ENCODE measurements at regions not wholly inside any gene's neighbourhood (a gene's known extent, or its start where the extent isn't known, plus 50 kb on each side); places are given as distances from the start of the nearest gene placed in this dataset.
"Not testable (repeated sequence)": the region's sequence is repeated elsewhere in the genome, so short reads cannot be mapped to it uniquely, and the experiment has no call there.

DNA sequence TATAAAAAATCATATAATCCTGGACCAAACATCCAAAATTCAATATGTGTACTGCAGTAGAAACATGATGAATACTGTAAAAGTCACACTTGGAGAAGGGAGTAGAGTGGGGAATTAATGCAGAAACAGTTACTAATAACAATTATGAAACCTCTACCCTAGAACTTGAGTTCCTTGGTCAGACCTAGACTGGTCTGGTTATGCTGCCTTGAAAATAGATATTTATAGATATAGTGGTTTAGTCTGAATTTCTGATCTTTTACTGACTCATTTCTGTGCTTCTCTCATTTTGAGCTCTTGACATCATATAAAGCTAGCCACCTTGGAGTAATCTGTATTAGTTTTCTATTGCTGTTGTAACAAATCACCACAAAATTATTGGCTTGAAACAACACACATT is 808.7 kb upstream of the CDH10 start:
- no peak for DNase-seq (ENCODE audit: low spot score)

GRCh38 chr5:25451294-25451693 is 806.5 kb upstream of the CDH10 start:
- DNase-seq (ENCODE audit: low spot score): no peak

DNA sequence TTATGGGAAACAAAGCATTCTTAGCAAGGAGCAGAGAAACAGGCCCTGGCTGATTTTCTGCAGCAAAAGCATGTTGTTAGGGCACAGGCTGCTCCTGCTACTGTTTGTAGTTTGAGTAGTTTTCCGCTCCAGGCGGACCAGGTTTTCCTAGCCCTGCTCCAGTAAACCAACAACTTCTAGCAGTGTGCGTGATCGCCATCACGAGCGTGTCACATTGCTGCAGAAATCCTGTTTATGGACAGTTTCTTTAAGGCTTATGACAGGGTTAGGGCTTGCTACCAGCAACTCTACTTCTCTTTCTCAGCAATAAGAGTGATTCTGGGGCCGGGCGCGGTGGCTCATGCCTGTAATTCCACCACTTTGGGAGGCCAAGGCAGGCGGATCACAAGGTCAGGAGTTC is 803.9 kb upstream of the CDH10 start:
- DNase-seq (ENCODE audit: low spot score): no peak

DNA sequence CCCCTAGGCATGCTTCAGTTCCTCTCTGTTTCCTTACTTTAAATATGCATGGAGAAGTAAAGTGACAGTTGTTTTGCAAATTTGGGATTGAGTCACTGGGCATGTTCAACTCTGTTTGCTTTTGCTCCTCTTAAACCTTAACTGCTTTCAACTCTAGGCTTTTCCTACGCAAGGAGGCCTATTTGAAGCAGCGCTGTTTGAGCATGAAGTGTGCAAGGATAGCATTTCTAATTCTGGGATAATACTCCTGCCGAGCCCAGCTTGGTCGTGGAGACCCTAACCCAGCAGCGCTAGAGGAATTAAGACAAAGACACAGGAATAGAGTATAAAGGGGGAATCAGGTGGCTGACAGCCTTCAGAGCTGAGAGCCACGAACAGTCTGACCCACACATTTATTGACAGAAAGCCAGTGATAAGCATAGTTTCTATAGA is 803.4 kb upstream of the CDH10 start:
- DNase-seq (ENCODE audit: low spot score): no peak

DNA sequence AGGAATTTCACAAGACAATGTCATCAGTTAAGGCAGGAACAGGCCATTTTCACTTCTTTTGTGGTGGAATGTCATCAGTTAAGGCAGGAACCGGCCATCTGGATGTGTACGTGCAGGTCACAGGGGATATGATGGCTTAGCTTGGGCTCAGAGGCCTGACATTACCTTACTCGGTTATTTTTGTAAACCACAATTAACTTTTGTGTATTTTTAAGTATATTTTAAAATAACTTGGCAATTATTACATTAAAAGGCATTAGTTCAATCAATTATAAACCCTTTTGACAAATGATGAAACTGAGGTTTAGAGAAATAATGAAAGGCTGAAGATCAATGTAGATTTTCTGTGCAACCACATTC is 801.3 kb upstream of the CDH10 start:
- not testable (repeated sequence) for DNase-seq (ENCODE audit: low spot score)

DNA sequence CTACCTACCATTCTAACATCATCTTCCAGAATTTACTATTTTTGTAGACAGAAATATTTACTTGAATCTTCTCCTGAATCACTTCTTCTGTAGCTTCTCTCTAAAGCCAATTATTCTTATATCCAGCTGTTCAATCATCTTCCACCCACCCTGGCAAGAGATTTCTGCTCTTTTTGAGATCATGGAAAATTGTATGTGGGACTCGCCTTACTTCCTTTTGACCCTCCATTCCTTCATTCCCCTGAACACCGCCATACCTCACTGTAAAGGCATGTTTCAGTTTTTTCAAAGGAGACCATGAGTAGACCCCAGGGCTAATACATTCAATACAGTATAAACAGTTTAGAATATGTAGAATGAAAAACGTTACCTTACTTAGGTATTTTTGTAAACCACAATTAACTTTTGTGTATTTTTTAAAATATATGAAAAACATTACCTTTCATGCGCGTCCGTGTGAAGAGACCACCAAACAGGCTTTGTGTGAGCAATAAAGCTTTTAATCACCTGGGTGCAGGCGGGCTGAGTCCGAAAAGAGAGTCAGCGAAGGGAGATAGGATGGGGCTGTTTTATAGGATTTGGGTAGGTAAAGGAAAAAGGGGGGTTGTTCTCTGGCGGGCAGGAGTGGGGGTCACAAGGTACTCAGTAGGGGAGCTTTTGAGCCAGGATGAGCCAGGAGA is 800.7 kb upstream of the CDH10 start:
- DNase-seq (ENCODE audit: low spot score): not testable (repeated sequence)

DNA sequence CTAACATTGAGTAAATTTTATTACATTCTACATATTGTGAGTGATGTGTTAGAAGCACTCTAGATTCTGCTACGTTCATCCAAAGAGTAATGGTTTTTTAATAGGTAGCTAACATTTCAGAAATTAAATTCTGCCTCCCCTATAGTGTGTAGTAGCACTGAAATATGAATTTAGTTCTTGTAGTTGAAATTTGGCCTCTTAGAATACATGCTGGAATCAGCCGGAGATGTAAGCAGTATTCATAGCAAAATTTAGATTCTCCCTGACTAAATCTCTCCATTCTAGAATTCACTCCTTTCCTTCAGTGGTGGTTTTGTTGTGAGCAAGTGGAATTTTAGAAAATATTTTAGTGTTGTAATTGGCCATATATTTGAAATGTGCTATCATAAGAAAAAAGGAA is 799.9 kb upstream of the CDH10 start:
- DNase-seq (ENCODE audit: low spot score): no peak

DNA sequence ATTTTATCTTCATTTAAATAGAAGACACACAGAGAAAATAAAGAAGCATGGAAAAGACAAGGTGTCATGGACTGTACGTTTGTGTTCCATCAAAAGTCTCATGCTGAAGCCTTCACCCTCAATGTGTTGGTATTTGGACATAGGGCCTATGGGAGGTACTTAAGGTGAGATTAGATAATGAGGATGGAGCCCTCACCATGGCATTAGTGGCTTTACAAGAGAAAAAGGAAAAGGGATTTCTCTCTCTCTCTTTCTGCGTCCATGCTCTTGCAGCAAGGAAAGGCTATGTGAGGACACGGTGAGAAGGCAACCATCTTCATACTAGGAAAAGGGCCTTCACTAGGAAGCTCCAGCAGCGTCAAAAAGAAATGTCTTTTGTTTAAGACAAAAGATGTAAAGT is 797.0 kb upstream of the CDH10 start:
- no peak for DNase-seq (ENCODE audit: low spot score)

- no peak for DNase-seq (ENCODE audit: low spot score)
These were observed 794.2 kb upstream of the CDH10 start for GRCh38 chr5:25439025-25439424.

DNA sequence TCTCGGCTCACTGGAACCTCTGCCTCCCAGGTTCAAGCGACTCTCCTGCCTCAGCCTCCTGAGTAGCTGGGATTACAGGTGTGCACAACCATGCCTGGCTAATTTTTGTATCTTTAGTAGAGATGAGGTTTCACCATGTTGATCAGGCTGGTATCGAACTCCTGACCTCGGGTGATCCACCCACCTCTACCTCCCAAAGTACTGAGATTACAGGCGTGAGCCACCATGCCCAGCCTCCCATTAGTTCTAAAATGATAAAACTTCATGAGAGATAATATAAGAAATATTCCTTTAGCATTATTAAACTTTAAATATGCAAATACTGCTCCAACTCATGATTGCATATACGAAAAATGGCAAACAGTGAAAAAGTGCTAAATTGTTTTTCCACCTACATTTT is 793.6 kb upstream of the CDH10 start:
- not testable (repeated sequence) for DNase-seq (ENCODE audit: low spot score)

- no peak for DNase-seq (ENCODE audit: low spot score)
These were observed 791.7 kb upstream of the CDH10 start for GRCh38 chr5:25436452-25436851.

GRCh38 chr5:25435882-25436281 is 791.1 kb upstream of the CDH10 start:
- DNase-seq (ENCODE audit: low spot score): no peak

GRCh38 chr5:25427240-25427639 is 782.5 kb upstream of the CDH10 start:
- no peak for DNase-seq (ENCODE audit: low spot score)

DNA sequence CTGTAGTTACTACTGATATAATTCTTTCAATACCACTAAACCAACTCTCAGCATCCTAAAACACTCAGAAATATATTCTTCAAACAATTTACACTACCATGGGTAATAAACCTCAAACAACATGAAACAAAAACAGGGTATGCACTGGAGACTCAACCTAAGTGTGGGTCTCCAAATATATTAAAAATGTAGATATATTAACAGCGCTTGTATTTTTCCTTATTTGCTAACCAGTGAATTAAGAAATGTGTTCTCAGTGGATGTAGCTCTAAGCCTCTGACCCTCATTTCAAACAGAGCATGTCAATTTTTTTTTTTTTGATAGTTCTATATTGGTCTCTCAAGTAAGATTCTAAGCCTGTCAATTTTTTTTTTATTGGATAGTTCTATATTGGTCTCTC is 778.5 kb upstream of the CDH10 start:
- DNase-seq (ENCODE audit: low spot score): no peak

DNA sequence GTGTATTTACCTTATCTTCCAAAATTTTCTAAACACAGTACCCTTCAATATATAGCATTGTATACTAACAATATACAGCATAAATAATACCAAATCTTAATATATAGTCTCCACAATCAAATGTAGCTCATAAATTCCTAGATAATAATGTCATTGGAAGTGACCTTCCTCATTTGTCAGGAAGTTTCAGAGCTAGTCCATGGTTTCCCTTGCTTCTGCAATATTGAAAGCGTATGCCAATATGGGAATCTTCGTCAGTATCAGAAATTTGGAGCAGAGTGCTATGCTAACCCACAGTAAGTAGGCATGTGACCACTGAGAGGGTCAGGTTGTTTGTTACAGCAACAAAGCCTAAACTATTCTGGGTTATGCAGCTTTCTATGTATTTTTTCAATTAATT is 774.9 kb upstream of the CDH10 start:
- DNase-seq (ENCODE audit: low spot score): no peak

- no peak for DNase-seq (ENCODE audit: low spot score)
These were observed 774.2 kb upstream of the CDH10 start for GRCh38 chr5:25418978-25419377.

- no peak for DNase-seq (ENCODE audit: low spot score)
These were observed 773.6 kb upstream of the CDH10 start for GRCh38 chr5:25418319-25418859.

GRCh38 chr5:25416960-25417359 is 772.2 kb upstream of the CDH10 start:
- DNase-seq (ENCODE audit: low spot score): no peak

DNA sequence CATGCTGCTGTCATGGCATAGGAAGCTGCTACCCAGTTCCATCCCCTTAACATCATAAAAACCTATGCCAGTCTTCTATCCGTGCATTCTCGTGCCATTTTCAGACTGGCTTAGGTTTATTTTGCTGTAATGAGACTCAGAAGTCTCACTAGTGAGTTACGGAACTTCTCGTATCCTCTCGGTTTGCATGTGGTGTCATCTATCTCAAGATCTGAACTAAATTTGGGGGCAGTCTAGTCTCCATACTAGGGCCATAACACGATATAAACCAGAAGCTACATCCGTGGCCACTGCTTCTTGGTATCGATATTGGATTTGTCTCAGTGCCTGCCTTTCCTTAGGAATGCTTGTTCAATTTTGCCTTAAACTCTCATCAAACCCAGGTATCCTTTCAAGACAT is 771.2 kb upstream of the CDH10 start:
- no peak for DNase-seq (ENCODE audit: low spot score)

DNA sequence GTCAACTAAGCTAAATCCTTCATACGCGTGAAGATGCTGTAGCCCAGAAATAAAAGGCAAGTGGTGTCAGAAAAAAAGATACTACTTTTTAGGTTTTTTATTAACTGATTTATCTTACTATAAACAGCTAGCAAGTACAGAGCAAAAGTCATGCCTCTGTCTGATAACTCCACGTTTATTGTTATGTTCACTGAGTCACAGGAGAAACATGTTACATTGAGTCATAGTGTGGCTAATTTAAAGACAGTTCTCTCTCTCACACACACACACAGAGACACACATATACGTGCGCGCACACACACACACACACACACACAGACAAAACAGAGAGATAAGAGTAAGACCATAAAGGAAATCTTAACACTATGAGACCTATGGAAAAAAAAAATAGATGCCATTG is 770.0 kb upstream of the CDH10 start:
- no peak for DNase-seq (ENCODE audit: low spot score)

- DNase-seq (ENCODE audit: low spot score): no peak
These were observed 767.4 kb upstream of the CDH10 start for GRCh38 chr5:25412116-25412661.

DNA sequence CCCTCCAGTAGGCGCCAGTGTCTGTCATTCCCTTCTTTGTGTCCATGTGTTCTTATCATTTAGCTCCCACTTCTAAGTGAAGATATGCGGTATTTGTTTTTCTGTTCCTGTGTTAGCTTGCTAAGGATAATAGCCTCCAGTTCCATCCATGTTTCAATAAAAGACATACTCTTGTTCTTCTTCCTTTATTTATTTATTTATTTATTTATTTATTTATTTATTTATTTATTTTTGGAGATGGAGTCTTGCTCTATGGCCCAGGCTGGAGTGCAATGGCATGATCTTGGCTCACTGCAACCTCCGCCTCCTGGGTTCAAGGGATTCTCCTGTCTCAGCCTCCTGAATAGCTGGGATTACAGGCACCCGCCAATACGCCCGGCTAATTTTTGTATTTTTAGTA is 762.6 kb upstream of the CDH10 start:
- not testable (repeated sequence) for DNase-seq (ENCODE audit: low spot score)

GRCh38 chr5:25405850-25406249 is 761.1 kb upstream of the CDH10 start:
- DNase-seq (ENCODE audit: low spot score): no peak

Measured in HT-29 (cell line).